HCT116 (cell line): ENCODE measurements at regions not wholly inside any gene's neighbourhood (a gene's known extent, or its start where the extent isn't known, plus 50 kb on each side); places are given as distances from the start of the nearest gene placed in this dataset.

Source experiments
- CEBPB ChIP-seq: IDR thresholded peaks from 2 replicates; pipeline ENCODE4 v1.6.1; 2012; ENCODE audit warnings: low read depth
- EZH2phosphoT487 ChIP-seq: fragments of 200-600 bp; IDR thresholded peaks from 2 replicates; pipeline ENCODE4 v1.6.1; 2018; ENCODE audit warnings: antibody characterized with exemption, borderline replicate concordance
- RAD21 ChIP-seq: IDR thresholded peaks from 2 replicates; pipeline ENCODE4 v1.6.1; 2012; ENCODE audit warnings: low read depth, mild to moderate bottlenecking
- YY1 ChIP-seq: IDR thresholded peaks from 2 replicates; pipeline ENCODE4 v1.6.1; 2011; ENCODE audit warnings: low read length, low read depth, moderate library complexity, mild to moderate bottlenecking; ENCODE audit not compliant: insufficient replicate concordance; ENCODE audit errors: extremely low read depth
- TF ChIP-seq, protein P1 (sequence below): IDR thresholded peaks from 2 replicates; pipeline ENCODE4 v1.6.1; 2012
- TF ChIP-seq, protein P2 (sequence below), 3 experiments: fragments of 200-600 bp in 1 of 3; sonication (generic) in 1 of 3; IDR thresholded peaks in 2 of 3; conservative IDR thresholded peaks in 1 of 3; 2 replicates each; pipeline ENCODE4 v1.5.1; 2012 to 2017; ENCODE audit warnings: low read depth in 2 of 3, low read length in 2 of 3, antibody characterized with exemption in 1 of 3, borderline replicate concordance in 1 of 3, control low read depth in 1 of 3, mild to moderate bottlenecking in 1 of 3, mixed read lengths in 1 of 3, mixed run types in 1 of 3, moderate library complexity in 1 of 3; ENCODE audit not compliant: insufficient read depth in 1 of 3
- TF ChIP-seq, protein P3 (sequence below): IDR thresholded peaks from 2 replicates; pipeline ENCODE4 v1.6.1; 2012; ENCODE audit warnings: low read depth

DNA sequence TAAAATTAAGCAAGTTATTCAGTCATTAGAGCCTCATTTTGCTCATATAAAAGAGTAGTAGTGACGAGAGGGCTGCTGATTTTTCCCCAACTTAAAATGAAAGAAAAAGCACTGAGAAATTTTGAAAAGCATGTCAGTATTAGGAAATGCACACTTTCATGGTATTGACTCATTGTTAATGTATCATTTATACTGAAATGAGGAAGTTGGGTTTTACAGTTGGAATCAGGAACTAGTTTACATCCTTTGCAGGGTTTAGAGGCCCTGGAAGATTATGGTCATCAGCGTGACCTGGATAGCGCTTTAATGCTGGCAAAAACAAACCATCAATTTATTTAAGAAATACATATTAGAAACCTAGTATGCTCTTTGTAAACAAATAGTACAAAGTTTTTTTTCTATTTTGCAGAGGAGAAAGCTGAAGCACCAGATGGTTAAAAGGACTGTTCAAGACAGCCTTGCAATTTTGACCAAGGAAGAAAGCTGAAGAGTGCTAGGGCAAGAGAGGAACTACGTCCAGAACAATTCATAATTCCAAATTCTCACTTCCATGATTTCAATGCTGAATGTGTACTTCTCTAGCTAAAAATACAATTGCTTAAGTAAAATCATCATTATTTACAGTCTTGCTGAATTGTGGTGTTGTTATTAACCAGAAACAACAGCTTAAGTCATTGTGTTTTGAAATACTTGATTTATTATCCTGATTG is 94.8 kb upstream of the SGIP1 start:
- TF ChIP-seq, protein P1, sequence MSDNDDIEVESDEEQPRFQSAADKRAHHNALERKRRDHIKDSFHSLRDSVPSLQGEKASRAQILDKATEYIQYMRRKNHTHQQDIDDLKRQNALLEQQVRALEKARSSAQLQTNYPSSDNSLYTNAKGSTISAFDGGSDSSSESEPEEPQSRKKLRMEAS = no peak
- TF ChIP-seq, protein P2, sequence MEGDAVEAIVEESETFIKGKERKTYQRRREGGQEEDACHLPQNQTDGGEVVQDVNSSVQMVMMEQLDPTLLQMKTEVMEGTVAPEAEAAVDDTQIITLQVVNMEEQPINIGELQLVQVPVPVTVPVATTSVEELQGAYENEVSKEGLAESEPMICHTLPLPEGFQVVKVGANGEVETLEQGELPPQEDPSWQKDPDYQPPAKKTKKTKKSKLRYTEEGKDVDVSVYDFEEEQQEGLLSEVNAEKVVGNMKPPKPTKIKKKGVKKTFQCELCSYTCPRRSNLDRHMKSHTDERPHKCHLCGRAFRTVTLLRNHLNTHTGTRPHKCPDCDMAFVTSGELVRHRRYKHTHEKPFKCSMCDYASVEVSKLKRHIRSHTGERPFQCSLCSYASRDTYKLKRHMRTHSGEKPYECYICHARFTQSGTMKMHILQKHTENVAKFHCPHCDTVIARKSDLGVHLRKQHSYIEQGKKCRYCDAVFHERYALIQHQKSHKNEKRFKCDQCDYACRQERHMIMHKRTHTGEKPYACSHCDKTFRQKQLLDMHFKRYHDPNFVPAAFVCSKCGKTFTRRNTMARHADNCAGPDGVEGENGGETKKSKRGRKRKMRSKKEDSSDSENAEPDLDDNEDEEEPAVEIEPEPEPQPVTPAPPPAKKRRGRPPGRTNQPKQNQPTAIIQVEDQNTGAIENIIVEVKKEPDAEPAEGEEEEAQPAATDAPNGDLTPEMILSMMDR (IDR thresholded peaks at IDR 0.05 in 2 of 3, conservative IDR thresholded peaks at IDR 0.05 in 1 of 3; ENCODE audit: borderline replicate concordance in 1 of 3, insufficient read depth in 1 of 3, low read depth in 2 of 3, low read length in 2 of 3) = no peak
- TF ChIP-seq EZH2phosphoT487 (no peak), CEBPB (no peak), RAD21 (no peak), YY1 (no peak)
- TF ChIP-seq, protein P3, sequence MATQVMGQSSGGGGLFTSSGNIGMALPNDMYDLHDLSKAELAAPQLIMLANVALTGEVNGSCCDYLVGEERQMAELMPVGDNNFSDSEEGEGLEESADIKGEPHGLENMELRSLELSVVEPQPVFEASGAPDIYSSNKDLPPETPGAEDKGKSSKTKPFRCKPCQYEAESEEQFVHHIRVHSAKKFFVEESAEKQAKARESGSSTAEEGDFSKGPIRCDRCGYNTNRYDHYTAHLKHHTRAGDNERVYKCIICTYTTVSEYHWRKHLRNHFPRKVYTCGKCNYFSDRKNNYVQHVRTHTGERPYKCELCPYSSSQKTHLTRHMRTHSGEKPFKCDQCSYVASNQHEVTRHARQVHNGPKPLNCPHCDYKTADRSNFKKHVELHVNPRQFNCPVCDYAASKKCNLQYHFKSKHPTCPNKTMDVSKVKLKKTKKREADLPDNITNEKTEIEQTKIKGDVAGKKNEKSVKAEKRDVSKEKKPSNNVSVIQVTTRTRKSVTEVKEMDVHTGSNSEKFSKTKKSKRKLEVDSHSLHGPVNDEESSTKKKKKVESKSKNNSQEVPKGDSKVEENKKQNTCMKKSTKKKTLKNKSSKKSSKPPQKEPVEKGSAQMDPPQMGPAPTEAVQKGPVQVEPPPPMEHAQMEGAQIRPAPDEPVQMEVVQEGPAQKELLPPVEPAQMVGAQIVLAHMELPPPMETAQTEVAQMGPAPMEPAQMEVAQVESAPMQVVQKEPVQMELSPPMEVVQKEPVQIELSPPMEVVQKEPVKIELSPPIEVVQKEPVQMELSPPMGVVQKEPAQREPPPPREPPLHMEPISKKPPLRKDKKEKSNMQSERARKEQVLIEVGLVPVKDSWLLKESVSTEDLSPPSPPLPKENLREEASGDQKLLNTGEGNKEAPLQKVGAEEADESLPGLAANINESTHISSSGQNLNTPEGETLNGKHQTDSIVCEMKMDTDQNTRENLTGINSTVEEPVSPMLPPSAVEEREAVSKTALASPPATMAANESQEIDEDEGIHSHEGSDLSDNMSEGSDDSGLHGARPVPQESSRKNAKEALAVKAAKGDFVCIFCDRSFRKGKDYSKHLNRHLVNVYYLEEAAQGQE = no peak
